ENCODE measurements at regions not wholly inside any gene's neighbourhood (a gene's known extent, or its start where the extent isn't known, plus 50 kb on each side); places are given as distances from the start of the nearest gene placed in this dataset.

- TF ChIP-seq, protein P1, sequence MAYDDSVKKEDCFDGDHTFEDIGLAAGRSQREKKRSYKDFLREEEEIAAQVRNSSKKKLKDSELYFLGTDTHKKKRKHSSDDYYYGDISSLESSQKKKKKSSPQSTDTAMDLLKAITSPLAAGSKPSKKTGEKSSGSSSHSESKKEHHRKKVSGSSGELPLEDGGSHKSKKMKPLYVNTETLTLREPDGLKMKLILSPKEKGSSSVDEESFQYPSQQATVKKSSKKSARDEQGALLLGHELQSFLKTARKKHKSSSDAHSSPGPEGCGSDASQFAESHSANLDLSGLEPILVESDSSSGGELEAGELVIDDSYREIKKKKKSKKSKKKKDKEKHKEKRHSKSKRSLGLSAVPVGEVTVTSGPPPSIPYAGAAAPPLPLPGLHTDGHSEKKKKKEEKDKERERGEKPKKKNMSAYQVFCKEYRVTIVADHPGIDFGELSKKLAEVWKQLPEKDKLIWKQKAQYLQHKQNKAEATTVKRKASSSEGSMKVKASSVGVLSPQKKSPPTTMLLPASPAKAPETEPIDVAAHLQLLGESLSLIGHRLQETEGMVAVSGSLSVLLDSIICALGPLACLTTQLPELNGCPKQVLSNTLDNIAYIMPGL (CRISPR knock-in tag; IDR thresholded peaks at IDR 0.05; ENCODE audit: borderline replicate concordance): no peak
- TF ChIP-seq, protein P2, sequence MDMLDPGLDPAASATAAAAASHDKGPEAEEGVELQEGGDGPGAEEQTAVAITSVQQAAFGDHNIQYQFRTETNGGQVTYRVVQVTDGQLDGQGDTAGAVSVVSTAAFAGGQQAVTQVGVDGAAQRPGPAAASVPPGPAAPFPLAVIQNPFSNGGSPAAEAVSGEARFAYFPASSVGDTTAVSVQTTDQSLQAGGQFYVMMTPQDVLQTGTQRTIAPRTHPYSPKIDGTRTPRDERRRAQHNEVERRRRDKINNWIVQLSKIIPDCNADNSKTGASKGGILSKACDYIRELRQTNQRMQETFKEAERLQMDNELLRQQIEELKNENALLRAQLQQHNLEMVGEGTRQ (IDR thresholded peaks at IDR 0.05): no peak
- TF ChIP-seq HOXB5 (CRISPR knock-in tag; IDR thresholded peaks at IDR 0.05) (no peak), MAFK (IDR thresholded peaks at IDR 0.05; ENCODE audit: partially characterized antibody) (no peak)
These were observed 207.9 kb upstream of the LYPLAL1 start for GRCh38 chr1:218965821-218966220.
